Omental fat pad (tissue), 3 donors: ENCODE measurements at regions not wholly inside any gene's neighbourhood (a gene's known extent, or its start where the extent isn't known, plus 50 kb on each side); places are given as distances from the start of the nearest gene placed in this dataset.
A peak's percentile ranks its signal among the peaks of the same experiment; 100 is the strongest.

Experiments
- ATAC-seq: fragments of 150-250 bp; one replicate; pipeline ENCODE4 v1.9.1; 2016; ENCODE audit warnings: mild to moderate bottlenecking, moderate library complexity; ENCODE audit not compliant: low FRiP score
- DNase-seq: peaks from one replicate; pipeline ENCODE4 v3.0.0-alpha.2; 2019; ENCODE audit warnings: low spot score
- TF ChIP-seq, protein P1 (sequence below), 3 donors: fragments of 450-650 bp; IDR thresholded peaks; one replicate each; pipeline ENCODE4 v1.5.1; 2016 to 2017; ENCODE audit warnings: antibody characterized with exemption in 3 of 3, mild to moderate bottlenecking in 3 of 3, moderate library complexity in 2 of 3

DNA sequence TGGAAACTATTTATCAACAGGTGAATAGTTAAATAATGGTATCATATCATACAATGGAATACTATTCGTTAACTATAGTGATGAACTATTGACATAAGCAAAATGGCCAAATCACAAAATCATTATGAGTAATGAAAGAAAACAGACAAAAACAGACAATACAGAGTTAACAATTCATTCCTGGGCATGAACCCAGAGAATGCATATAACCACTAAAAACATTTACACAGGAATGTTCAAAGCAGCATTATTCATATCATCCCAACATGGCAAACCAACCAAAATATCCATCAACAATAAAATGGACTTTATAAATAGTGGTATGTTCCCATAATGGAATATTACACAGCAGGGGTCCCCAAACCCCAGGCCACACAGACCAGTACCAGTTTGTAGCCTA, 131.2 kb upstream of the CYP1B1 start:
- DNase-seq (no peak), ATAC-seq (no peak)
- TF ChIP-seq, protein P1, sequence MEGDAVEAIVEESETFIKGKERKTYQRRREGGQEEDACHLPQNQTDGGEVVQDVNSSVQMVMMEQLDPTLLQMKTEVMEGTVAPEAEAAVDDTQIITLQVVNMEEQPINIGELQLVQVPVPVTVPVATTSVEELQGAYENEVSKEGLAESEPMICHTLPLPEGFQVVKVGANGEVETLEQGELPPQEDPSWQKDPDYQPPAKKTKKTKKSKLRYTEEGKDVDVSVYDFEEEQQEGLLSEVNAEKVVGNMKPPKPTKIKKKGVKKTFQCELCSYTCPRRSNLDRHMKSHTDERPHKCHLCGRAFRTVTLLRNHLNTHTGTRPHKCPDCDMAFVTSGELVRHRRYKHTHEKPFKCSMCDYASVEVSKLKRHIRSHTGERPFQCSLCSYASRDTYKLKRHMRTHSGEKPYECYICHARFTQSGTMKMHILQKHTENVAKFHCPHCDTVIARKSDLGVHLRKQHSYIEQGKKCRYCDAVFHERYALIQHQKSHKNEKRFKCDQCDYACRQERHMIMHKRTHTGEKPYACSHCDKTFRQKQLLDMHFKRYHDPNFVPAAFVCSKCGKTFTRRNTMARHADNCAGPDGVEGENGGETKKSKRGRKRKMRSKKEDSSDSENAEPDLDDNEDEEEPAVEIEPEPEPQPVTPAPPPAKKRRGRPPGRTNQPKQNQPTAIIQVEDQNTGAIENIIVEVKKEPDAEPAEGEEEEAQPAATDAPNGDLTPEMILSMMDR (IDR thresholded peaks at IDR 0.05): no peak

DNA sequence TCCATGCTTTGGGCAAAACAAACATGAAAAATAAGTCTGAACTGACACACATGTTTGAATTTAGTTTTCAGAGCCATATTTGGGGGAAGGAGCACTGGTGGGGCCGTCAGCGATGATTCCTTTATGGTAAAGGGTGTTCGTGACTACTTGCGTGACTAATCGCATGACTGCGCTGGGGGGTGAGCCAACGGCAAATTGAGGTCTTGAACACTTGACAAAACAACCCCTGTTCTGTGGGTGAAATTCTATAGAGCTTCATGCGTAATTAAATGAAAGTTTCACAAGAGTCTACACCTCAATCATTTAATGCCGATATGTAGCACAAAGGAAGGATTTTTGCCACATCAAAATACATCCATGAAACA, 127.5 kb upstream of the CYP1B1 start:
- DNase-seq (no peak), ATAC-seq (no peak)
- TF ChIP-seq, protein P1 (IDR thresholded peaks at IDR 0.05): no peak

DNA sequence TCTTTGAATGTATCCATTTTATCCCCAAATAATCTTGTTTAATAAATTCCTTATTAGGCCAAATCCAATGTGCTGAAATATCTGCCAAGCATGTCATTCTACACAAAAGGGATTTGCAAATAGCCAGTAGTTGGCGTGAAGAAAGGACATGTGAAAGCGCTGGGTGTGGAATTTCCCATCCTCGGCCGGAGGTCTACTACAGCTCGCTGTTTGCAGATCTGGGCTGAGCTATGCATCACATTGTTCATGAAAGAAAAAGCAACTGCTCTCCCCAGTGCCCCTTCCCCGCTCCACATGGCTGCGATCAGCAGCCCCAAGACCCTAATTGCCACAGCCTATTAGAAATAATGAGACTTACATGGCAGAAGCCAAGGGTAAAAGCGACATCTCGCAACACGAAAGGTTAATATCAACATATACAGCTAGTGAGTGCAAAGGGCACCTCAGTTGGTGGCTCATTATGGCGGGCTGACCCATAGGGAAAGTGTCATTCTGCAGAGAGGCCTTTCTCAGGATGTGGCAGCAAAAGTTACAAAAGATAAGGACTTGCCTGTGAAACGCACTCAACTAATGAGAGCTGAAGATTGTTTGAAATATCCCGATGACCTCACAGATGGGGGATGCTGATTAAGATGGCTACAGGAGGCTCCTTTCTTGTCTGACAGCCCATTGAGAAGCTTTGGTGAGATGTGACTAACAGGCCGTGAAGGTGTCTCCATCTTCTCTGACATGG, 126.9 kb upstream of the CYP1B1 start:
- TF ChIP-seq, protein P1 (IDR thresholded peaks at IDR 0.05): no peak

DNA sequence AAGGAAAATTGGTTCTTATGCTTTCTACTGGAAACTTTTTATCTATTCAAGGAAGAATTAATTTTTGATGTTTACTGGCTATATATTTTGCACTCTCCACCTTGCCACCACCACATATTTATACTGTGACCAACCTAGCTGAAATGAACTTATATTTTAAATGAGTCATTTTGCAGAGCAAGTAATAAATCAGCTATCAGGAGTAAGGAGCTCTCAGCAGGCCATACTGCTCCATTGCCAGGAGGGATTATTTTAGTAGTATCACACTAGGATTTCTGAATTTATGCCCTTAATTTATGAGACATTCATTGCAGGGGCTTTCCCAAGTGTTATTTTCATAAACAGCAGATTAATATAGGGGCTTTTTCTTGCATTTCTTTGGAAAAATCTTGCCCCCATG, 125.8 kb upstream of the CYP1B1 start:
- DNase-seq: no peak
- TF ChIP-seq, protein P1 (IDR thresholded peaks at IDR 0.05): no peak
- peak; percentile 54 for ATAC-seq

More for the DNA sequence above, 126.9 kb upstream of the CYP1B1 start:
- no peak for ATAC-seq
- no peak for DNase-seq

DNA sequence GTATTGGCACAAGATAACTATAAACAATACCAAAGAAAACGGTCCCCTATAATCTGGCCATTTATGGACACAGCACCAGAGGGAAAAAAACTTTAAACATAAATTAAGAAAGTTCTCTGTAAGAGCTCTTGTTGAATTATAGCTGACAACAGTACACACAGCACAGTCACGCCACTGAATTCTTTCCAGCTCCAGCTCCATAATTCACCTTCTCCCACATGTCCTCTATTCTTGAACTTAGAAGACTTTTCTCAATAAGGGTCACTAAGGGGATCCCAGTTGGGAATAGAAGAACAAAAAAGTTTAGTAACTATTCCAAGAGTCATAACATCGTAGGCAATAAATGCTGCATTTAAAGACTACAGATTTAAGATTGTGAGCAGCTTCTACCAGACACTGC, 124.6 kb upstream of the CYP1B1 start:
- TF ChIP-seq, protein P1 (IDR thresholded peaks at IDR 0.05): no peak
- ATAC-seq (no peak), DNase-seq (no peak)

DNA sequence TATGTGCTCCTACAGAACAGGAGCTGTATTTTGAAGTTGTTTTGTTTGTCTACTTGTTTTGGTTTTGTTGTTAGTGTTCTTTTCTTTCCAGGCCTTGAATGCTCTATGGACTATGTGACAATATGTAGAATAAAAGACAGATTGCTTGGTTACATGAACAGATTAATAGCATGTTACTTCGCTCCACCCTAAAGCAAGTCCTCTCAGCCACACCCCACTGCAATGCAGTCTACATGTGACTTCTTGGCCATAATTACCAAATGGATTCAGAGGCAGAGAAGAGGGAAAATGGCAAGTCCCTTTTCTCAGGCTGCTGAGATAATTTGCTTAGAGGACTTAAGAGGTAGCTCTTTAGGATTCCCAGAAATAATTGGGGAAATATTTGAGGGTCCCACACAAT, 123.2 kb upstream of the CYP1B1 start:
- ATAC-seq (no peak), DNase-seq (no peak)
- TF ChIP-seq, protein P1 (IDR thresholded peaks at IDR 0.05): no peak

DNA sequence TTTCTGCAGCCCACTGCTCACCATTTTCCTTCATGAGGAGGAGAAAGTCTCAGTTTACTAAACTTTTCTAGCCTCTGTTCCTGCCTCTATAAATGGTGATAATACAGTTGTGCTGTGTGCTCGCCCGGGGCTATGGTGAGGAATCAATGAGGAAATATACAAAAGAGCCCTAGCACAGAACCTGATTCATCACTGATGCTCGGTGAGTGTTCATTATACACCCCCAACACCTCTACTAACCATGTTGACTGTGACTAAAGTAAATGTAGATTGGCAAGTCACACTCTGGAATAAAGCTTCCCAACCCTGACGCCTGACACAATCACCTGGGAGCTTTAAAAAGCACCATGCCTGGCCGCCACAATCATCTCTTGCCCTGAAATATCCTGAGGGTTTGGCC, 118.8 kb upstream of the CYP1B1 start:
- TF ChIP-seq, protein P1 (IDR thresholded peaks at IDR 0.05): no peak
- no peak for ATAC-seq
- DNase-seq: no peak
